Esophagus (tissue), 2 donors: ENCODE measurements at regions not wholly inside any gene's neighbourhood (a gene's known extent, or its start where the extent isn't known, plus 50 kb on each side); places are given as distances from the start of the nearest gene placed in this dataset.

Experiments
- H3K27ac ChIP-seq, 2 donors: one replicate each; pipeline ENCODE4 v1.5.1; 2013; ENCODE audit warnings: low read depth in 2 of 2, mild to moderate bottlenecking in 2 of 2, inconsistent platforms in 1 of 2, low read length in 1 of 2, moderate library complexity in 1 of 2
- H3K27me3 ChIP-seq, 2 donors: one replicate each; pipeline ENCODE4 v1.6.1; 2013; ENCODE audit warnings: low read length in 2 of 2, control low read depth in 1 of 2, mild to moderate bottlenecking in 1 of 2; ENCODE audit not compliant: insufficient read depth in 2 of 2, control insufficient read depth in 1 of 2
- H3K36me3 ChIP-seq, 2 donors: one replicate each; pipeline ENCODE4 v1.6.1; 2013; ENCODE audit warnings: low read length in 1 of 2; ENCODE audit not compliant: control insufficient read depth in 2 of 2, insufficient read depth in 2 of 2
- H3K4me1 ChIP-seq, 2 donors: one replicate each; pipeline ENCODE4 v1.6.1; 2013; ENCODE audit warnings: low read length in 1 of 2; ENCODE audit not compliant: control insufficient read depth in 2 of 2, insufficient read depth in 2 of 2
- H3K4me3 ChIP-seq, 2 donors: one replicate each; pipeline ENCODE4 v1.5.1; 2013; ENCODE audit warnings: low read length in 2 of 2, mild to moderate bottlenecking in 2 of 2, low read depth in 1 of 2, moderate library complexity in 1 of 2
- H3K9me3 ChIP-seq, 2 donors: one replicate each; pipeline ENCODE4 v1.6.1; 2013; ENCODE audit warnings: mild to moderate bottlenecking in 2 of 2, low read depth in 1 of 2, low read length in 1 of 2, moderate library complexity in 1 of 2; ENCODE audit not compliant: control insufficient read depth in 2 of 2, insufficient read depth in 1 of 2
- WGBS, 2 donors: extraction: QIAGEN DNeasy Blood & Tissue Kit; methylation state at CpG; one replicate each; pipeline ENCODE4 v1.1.7; 2013; 5-methylcytosine and 5-hydroxymethylcytosine counted together
- donor health status: healthy with polysubstance abuse.
- donor health status: Bipolar disorder and iron deficiency.

DNA sequence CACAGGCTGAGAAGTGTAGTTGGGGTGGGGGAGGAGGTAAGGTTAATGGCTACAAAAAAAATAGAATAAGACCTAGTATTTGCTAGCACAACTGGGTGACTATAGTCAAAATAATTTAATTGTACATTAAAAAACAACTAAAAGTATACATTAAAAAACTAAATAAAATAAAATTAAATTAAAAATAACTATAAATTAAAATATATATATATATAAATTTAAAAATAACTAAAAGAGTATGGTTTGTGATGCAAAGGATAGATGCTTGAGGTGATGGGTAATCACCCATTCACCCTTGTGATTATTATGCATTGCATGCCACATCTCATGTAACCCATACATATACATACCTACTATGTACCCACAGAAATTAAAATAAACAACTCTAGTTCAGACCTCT lies 762.5 kb downstream of the SORCS1 start:
- H3K9me3 ChIP-seq, result no peaks in the 10 kb centered on the region
- no peaks in the 10 kb centered on the region for H3K36me3 ChIP-seq
- no peaks in the 10 kb centered on the region for H3K27me3 ChIP-seq
- no peaks in the 10 kb centered on the region for H3K4me1 ChIP-seq
- no peak overlapping the region for H3K27ac ChIP-seq
- H3K4me3 ChIP-seq, result no peak overlapping the region

DNA sequence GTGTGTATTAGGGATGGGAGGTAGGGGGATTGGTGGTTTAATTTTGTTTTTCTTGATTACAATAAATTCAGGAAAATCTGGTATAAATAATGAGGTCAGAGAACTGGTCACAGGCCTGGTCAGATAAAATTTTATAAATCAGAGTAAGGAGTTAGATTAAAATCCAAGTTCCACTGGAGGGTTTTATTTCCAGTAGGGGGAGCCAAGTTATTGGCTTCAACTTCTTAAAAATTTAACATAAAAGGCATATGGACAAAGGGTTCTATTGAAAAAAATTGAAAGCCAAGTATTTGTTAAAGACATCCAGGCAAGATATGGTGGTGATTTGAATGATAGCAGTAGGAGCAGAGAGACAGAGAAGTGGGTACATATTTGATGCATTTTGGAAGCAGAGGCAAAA lies 763.3 kb downstream of the SORCS1 start:
- Histone ChIP-seq H3K9me3 (no peaks in the 10 kb centered on the region), H3K4me1 (no peaks in the 10 kb centered on the region), H3K27me3 (no peaks in the 10 kb centered on the region), H3K4me3 (no peak overlapping the region), H3K36me3 (no peaks in the 10 kb centered on the region), H3K27ac (no peak overlapping the region)

DNA sequence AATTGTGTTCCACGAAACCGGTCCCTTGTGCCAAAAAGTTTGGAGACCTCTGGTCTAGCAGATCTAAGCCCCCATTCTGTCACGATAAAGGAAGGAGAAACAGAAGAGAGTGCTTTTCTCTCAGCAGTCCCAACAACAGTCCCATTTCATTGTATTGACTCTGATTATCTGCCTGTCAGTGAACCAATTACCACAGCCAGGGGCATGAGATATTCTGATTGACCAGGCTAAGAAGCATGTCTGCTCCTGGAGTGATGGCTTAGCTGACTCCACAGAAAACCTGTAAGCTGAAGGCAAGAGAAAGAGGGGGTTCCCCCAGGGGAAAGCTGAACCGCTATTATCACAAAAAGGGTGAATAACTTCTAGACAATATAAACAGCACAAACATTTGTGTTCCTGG lies 765.4 kb downstream of the SORCS1 start:
- Histone ChIP-seq H3K9me3 (no peaks in the 10 kb centered on the region), H3K27ac (no peak overlapping the region), H3K36me3 (no peaks in the 10 kb centered on the region), H3K27me3 (no peaks in the 10 kb centered on the region), H3K4me1 (no peaks in the 10 kb centered on the region), H3K4me3 (no peak overlapping the region)
- WGBS, 2 donors, result 64 to 69% methylated on average over 4 of the region's 4 CpGs

DNA sequence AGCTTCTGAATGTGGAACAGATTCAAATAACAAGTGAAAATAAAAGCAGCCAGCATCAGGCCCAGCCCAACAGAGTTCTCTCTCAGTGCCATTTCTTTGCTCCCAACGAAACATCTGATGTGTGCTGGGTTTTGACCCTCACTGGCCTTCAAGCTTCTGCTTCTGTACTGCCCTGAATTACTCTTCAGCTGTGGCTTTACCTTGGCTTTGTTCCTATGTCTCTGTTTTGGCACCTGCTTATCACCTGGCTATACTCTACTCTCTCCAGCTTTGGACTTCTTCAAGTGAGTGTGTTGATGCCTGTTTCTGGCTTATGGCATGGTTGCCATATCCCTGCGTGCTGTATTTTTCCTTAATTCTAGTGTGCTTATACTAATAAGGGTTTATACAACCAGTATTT lies 768.3 kb downstream of the SORCS1 start:
- Histone ChIP-seq H3K36me3 (no peaks in the 10 kb centered on the region), H3K27ac (no peak overlapping the region), H3K9me3 (no peaks in the 10 kb centered on the region), H3K4me1 (no peaks in the 10 kb centered on the region), H3K4me3 (no peak overlapping the region), H3K27me3 (no peaks in the 10 kb centered on the region)
- WGBS, 2 donors, result 69 to 81% methylated on average over 2 of the region's 2 CpGs

DNA sequence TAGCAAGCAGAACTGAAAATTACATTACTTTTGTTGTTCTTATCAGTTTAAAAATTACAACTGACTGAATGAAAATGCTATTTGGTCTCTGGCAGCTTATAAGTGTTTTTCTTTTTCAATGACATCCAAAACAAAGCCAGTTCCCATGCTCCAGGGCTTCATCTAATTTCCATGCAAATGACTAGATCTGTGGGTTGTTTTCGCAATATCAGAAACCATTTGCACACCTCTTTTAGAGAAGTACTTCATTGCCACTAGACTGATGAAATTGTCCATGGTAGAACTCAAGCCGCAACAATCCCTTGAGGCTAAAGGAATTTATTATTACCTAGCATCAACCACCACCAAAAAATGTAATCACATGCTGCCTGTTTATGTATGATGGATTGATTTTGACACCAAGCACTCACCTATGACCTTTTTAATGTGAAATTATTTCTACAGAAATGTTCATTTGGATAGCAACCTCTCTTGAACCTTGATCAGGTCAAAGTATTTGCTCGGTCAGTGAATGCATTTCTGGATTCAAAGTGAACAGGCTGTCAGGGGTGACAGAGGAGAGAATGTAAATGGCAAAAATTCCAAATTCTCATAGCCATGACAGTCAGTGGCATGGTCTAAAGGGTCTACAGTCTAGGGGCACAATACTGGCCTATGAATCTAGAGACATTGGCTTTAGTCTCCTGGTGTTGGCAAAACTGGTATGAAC lies 769.3 kb downstream of the SORCS1 start:
- Histone ChIP-seq H3K4me1 (no peaks in the 10 kb centered on the region), H3K4me3 (no peak overlapping the region), H3K27ac (no peak overlapping the region), H3K9me3 (no peaks in the 10 kb centered on the region), H3K36me3 (no peaks in the 10 kb centered on the region), H3K27me3 (no peaks in the 10 kb centered on the region)
- WGBS, 2 donors, result 63 to 65% methylated on average over 3 of the region's 3 CpGs

DNA sequence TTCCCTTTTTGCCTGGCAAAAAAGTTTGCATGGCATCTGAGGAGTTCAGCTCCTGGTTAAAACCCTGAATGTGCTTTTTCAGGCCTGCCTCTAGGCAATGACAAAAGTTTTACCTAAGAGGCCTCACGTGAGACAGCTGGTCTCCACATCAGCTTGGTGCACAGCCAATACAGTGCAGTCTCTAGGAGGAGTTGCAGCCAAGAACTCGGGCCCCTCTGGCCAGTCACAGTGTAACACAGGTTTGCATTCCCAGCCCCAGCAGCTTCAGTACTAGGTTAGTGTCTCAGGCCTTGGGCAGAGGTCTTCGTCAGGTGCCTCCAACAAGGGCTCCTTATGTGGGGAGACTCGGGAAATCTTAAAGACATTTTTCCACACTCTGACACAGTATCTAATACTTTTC lies 771.7 kb downstream of the SORCS1 start:
- no peaks in the 10 kb centered on the region for H3K9me3 ChIP-seq
- no peak overlapping the region for H3K4me3 ChIP-seq
- 63 to 64% methylated on average over 4 of the region's 4 CpGs for WGBS, 2 donors
- no peaks in the 10 kb centered on the region for H3K4me1 ChIP-seq
- H3K27me3 ChIP-seq, result no peaks in the 10 kb centered on the region
- H3K36me3 ChIP-seq, result no peaks in the 10 kb centered on the region
- no peak overlapping the region for H3K27ac ChIP-seq

DNA sequence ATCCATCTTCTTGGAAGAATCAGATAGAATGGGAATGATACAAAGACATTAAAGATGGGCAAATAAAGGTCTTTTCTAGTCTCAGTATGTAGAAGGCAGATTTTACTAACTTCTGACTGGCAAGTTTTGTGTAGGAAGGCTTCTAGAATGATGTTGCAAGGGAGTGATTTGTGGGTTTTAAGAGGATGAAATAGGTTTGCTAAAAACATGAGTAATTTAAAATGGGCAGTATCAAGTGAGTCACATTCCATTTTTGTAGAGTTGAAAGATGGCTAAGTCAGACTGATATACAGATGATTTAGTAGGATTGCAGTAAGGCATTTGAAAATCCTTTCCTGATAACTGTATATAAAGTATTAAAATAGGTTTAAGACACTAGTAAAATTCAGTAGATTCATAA lies 777.4 kb downstream of the SORCS1 start:
- H3K4me3 ChIP-seq, result no peak overlapping the region
- no peaks in the 10 kb centered on the region for H3K36me3 ChIP-seq
- H3K27ac ChIP-seq, result no peak overlapping the region
- H3K27me3 ChIP-seq, result no peaks in the 10 kb centered on the region
- H3K9me3 ChIP-seq, result no peaks in the 10 kb centered on the region
- no peaks in the 10 kb centered on the region for H3K4me1 ChIP-seq

DNA sequence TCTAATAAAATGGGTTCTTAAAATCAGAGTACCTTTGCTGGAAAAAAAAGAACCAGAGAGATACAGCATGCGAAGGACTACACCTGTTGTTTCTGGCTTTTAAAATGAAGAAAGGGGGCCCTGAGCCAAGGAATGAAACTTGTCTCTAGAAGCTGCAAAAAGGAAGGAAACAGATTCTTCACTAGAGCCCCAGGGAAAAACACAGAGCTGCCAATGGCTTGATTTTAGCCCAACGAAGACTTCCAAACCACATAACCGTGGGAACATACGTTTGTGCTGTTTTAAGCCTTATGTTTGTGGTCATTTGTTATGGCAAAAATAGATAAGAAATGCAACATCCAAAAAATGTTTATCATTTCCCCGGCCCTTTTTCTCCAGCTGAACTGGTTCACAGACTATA lies 780.0 kb downstream of the SORCS1 start:
- WGBS, 2 donors, result 28 to 50% methylated on average over 5 of the region's 5 CpGs
- H3K4me1 ChIP-seq, result no peaks in the 10 kb centered on the region
- no peak overlapping the region for H3K4me3 ChIP-seq
- H3K27me3 ChIP-seq, result no peaks in the 10 kb centered on the region
- no peak overlapping the region for H3K27ac ChIP-seq
- H3K9me3 ChIP-seq, result no peaks in the 10 kb centered on the region
- H3K36me3 ChIP-seq, result no peaks in the 10 kb centered on the region

DNA sequence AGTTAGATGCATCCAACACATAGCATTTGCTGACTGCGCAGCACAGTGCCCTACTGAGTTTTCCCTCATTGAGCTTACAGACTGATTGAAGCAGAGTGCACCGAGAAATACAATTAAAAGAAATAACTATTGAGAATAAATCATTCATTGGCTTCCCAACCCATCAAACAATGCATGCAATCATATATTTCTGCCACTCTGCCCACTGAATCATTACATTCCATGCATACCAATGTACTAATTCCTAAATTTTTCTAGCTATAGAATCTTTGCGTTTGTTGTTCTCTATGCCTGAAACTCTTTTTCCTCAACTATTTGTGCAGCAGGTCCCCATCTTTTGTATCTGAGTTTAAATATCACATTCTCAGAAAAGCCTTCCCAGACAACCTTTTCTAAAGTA lies 783.8 kb downstream of the SORCS1 start:
- WGBS, 2 donors, result 84 to 88% methylated on average over 3 of the region's 3 CpGs
- H3K4me3 ChIP-seq, result no peak overlapping the region
- no peaks in the 10 kb centered on the region for H3K4me1 ChIP-seq
- H3K27ac ChIP-seq, result no peak overlapping the region
- no peaks in the 10 kb centered on the region for H3K9me3 ChIP-seq
- no peaks in the 10 kb centered on the region for H3K27me3 ChIP-seq
- no peaks in the 10 kb centered on the region for H3K36me3 ChIP-seq

DNA sequence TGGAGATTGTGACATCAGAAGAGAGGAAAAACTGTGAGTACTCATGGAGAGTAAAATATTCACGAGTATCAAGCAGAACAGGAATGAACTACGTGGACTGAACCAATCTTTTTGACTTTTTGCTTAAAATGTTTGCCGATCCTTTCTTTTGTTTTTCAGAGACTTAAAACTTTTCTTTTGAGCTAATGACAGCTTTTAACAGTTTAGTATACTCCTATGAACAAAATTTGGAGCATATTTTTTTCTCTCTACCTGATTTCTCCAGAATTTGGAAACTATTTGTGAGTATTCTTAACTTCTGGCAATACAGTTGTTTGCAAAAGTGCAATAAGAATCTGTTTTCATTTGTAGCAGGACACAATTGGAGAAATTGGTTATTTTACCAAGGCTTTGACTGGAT lies 786.3 kb downstream of the SORCS1 start:
- H3K27ac ChIP-seq, result no peak overlapping the region
- WGBS, 2 donors, result 79 to 83% methylated on average over 3 of the region's 3 CpGs
- H3K36me3 ChIP-seq, result no peaks in the 10 kb centered on the region
- H3K4me3 ChIP-seq, result no peak overlapping the region
- H3K9me3 ChIP-seq, result no peaks in the 10 kb centered on the region
- no peaks in the 10 kb centered on the region for H3K27me3 ChIP-seq
- no peaks in the 10 kb centered on the region for H3K4me1 ChIP-seq
